ENCODE measurements at regions not wholly inside any gene's neighbourhood (a gene's known extent, or its start where the extent isn't known, plus 50 kb on each side); places are given as distances from the start of the nearest gene placed in this dataset.

DNA sequence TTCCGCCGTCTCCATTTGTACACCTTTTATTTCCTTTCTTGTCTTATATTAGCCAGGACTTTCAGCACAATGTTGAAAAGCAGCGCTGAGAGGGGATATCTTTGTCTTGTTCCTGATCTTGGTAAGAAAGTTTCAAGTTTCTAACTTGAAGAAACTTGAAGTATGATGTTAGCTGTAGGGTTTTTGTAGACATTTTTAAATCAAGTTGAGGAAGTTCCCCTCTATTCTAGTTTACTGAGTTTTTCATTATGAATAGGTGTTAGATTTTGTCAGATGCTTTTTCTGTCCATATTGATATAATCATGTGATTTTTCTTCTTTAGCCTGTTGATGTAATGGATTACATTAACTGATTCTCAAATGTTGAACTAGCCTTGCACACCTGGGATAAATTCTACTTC lies 425.7 kb downstream of the PIK3R1 start:
- TF ChIP-seq, protein P1, sequence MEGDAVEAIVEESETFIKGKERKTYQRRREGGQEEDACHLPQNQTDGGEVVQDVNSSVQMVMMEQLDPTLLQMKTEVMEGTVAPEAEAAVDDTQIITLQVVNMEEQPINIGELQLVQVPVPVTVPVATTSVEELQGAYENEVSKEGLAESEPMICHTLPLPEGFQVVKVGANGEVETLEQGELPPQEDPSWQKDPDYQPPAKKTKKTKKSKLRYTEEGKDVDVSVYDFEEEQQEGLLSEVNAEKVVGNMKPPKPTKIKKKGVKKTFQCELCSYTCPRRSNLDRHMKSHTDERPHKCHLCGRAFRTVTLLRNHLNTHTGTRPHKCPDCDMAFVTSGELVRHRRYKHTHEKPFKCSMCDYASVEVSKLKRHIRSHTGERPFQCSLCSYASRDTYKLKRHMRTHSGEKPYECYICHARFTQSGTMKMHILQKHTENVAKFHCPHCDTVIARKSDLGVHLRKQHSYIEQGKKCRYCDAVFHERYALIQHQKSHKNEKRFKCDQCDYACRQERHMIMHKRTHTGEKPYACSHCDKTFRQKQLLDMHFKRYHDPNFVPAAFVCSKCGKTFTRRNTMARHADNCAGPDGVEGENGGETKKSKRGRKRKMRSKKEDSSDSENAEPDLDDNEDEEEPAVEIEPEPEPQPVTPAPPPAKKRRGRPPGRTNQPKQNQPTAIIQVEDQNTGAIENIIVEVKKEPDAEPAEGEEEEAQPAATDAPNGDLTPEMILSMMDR (IDR thresholded peaks at IDR 0.05): no peak
- no peak for TF ChIP-seq EZH2 (IDR thresholded peaks at IDR 0.05; ENCODE audit: borderline replicate concordance, insufficient read depth, low read depth, low read length, poor library complexity, severe bottlenecking)
